IMR-90 (cell line): ENCODE measurements at regions not wholly inside any gene's neighbourhood (a gene's known extent, or its start where the extent isn't known, plus 50 kb on each side); places are given as distances from the start of the nearest gene placed in this dataset.

Source experiments
- ATAC-seq: fragments of 200-7000 bp; cut with Tn5 transposase; 2 replicates; pipeline ENCODE4 v1.9.1; 2020; ENCODE audit warnings: low read depth, mild to moderate bottlenecking, moderate library complexity
- BruUV-seq: library from RNA; stranded (reverse); fragments of 400-500 nt; replicated peaks from 2 replicates; lab custom pipeline; 2021; lab: Mats Ljungman, UMichigan
- CTCF ChIA-PET: fragments of 300-600 bp; formaldehyde crosslinking; extraction: SDS; loops from one replicate; lab custom pipeline; 2021; ENCODE audit warnings: antibody characterized with exemption; lab: Yijun Ruan, JAX
- POLR2A ChIA-PET: fragments of 300-600 bp; sonication (Branson Sonifier 250); formaldehyde crosslinking; loops from one replicate; lab custom pipeline; 2022; ENCODE audit warnings: antibody characterized with exemption; ENCODE audit not compliant: unreplicated experiment; lab: Charles Lee
- DNase-seq: peaks from one replicate; pipeline ENCODE4 v3.0.0; 2013
- H2AFZ ChIP-seq: replicated peaks from 2 replicates; pipeline ENCODE3; 2013; ENCODE audit warnings: low read length, mild to moderate bottlenecking; ENCODE audit not compliant: poor library complexity
- H2AK5ac ChIP-seq: 2 replicates; pipeline ENCODE4 v1.6.1; 2013; ENCODE audit warnings: low read depth, low read length, inconsistent platforms
- H2AK9ac ChIP-seq: replicated peaks from 2 replicates; pipeline ENCODE3; 2013; ENCODE audit warnings: mild to moderate bottlenecking, low read depth, low read length, moderate library complexity; ENCODE audit not compliant: poor library complexity
- H2BK120ac ChIP-seq: 2 replicates; pipeline ENCODE4 v1.6.1; 2013; ENCODE audit warnings: low read depth, low read length, inconsistent platforms
- H2BK15ac ChIP-seq: 3 replicates; pipeline ENCODE4 v1.6.1; 2013; ENCODE audit warnings: low read depth, low read length, inconsistent platforms
- H2BK20ac ChIP-seq: 2 replicates; pipeline ENCODE4 v1.6.1; 2013; ENCODE audit warnings: low read depth, mild to moderate bottlenecking, inconsistent platforms, low read length, moderate library complexity
- H2BK5ac ChIP-seq: 2 replicates; pipeline ENCODE4 v1.6.1; 2013; ENCODE audit warnings: mild to moderate bottlenecking, low read depth, low read length, inconsistent platforms; ENCODE audit not compliant: poor library complexity, severe bottlenecking
- H3K14ac ChIP-seq: replicated peaks from 2 replicates; pipeline ENCODE4 v1.6.1; 2013; ENCODE audit warnings: low read depth, low read length, inconsistent platforms
- H3K18ac ChIP-seq: 2 replicates; pipeline ENCODE4 v1.6.1; 2013; ENCODE audit warnings: low read depth, low read length, control low read depth
- H3K23ac ChIP-seq: 2 replicates; pipeline ENCODE4 v1.6.1; 2013; ENCODE audit warnings: low read depth, low read length, inconsistent platforms
- H3K27ac ChIP-seq: 2 replicates; pipeline ENCODE4 v1.5.1; 2013; ENCODE audit warnings: mild to moderate bottlenecking, control low read depth, low read length; ENCODE audit not compliant: insufficient read depth
- H3K27me3 ChIP-seq: 2 replicates; pipeline ENCODE4 v1.6.1; 2013; ENCODE audit warnings: low read length; ENCODE audit not compliant: control insufficient read depth, insufficient read depth
- H3K36me3 ChIP-seq: 2 replicates; pipeline ENCODE4 v1.6.1; 2013; ENCODE audit warnings: low read length, mixed read lengths; ENCODE audit not compliant: control insufficient read depth, insufficient read depth
- H3K4ac ChIP-seq: 2 replicates; pipeline ENCODE4 v1.6.1; 2013; ENCODE audit warnings: low read depth, low read length, inconsistent platforms
- H3K4me1 ChIP-seq: 2 replicates; pipeline ENCODE4 v1.6.1; 2013; ENCODE audit warnings: low read length, mixed read lengths; ENCODE audit not compliant: control insufficient read depth, insufficient read depth
- H3K4me2 ChIP-seq: 2 replicates; pipeline ENCODE4 v1.6.1; 2013; ENCODE audit warnings: low read depth, mild to moderate bottlenecking, control low read depth, low read length, moderate library complexity
- H3K4me3 ChIP-seq: 2 replicates; pipeline ENCODE4 v1.5.1; 2013; ENCODE audit warnings: low read depth, mild to moderate bottlenecking, control low read depth, low read length, moderate library complexity; ENCODE audit not compliant: insufficient read depth
- H3K56ac ChIP-seq: 2 replicates; pipeline ENCODE4 v1.6.1; 2013; ENCODE audit warnings: low read length, inconsistent platforms; ENCODE audit not compliant: insufficient read depth; ENCODE audit errors: extremely low read depth
- H3K79me1 ChIP-seq, 2 experiments: 2 replicates each; pipeline ENCODE4 v1.6.1; 2013; ENCODE audit warnings: low read length in 2 of 2, inconsistent platforms in 1 of 2, low read depth in 1 of 2
- H3K9ac ChIP-seq: 2 replicates; pipeline ENCODE4 v1.6.1; 2013; ENCODE audit warnings: low read depth, low read length, control low read depth
- H3K9me1 ChIP-seq: 2 replicates; pipeline ENCODE4 v1.6.1; 2013; ENCODE audit warnings: low read length, inconsistent platforms; ENCODE audit not compliant: insufficient read depth
- H3K9me3 ChIP-seq: 2 replicates; pipeline ENCODE4 v1.6.1; 2013; ENCODE audit warnings: low read length; ENCODE audit not compliant: control insufficient read depth, insufficient read depth
- H4K20me1 ChIP-seq: 2 replicates; pipeline ENCODE4 v1.6.1; 2013; ENCODE audit warnings: low read length, inconsistent platforms; ENCODE audit not compliant: insufficient read depth
- H4K5ac ChIP-seq: 2 replicates; pipeline ENCODE4 v1.6.1; 2013; ENCODE audit warnings: mild to moderate bottlenecking, low read depth, low read length, control low read depth
- H4K8ac ChIP-seq, 2 experiments: 2 replicates each; pipeline ENCODE4 v1.6.1; 2013; ENCODE audit warnings: low read depth in 2 of 2, low read length in 2 of 2, control low read depth in 1 of 2, inconsistent platforms in 1 of 2
- H4K91ac ChIP-seq: 2 replicates; pipeline ENCODE4 v1.6.1; 2013; ENCODE audit warnings: low read depth, low read length, inconsistent platforms; ENCODE audit not compliant: insufficient read depth
- MAZ ChIP-seq: IDR thresholded peaks from 2 replicates; pipeline ENCODE4 v1.6.1; 2012; ENCODE audit warnings: low read depth, mild to moderate bottlenecking, low read length, improper control_type of control experiment, moderate library complexity, borderline replicate concordance
- MXI1 ChIP-seq: IDR thresholded peaks from 2 replicates; pipeline ENCODE4 v1.6.1; 2012; ENCODE audit warnings: low read depth, mild to moderate bottlenecking, low read length, moderate library complexity, borderline replicate concordance
- WGBS, 2 experiments: methylation state at CpG; one replicate each; pipeline versions ENCODE4 v1.1.5 to v1.1.7; 2013; ENCODE audit warnings: missing lambda C conversion rate in 2 of 2; ENCODE audit not compliant: insufficient read length in 1 of 2; ENCODE audit errors: extremely low coverage in 2 of 2; 5-methylcytosine and 5-hydroxymethylcytosine counted together
- dilution Hi-C: fragments of 300-500 bp; cut with HindIII; formaldehyde crosslinking; loops from one replicate; pipeline ENCODE4 v1.14.3; 2018; ENCODE audit warnings: low sequenced_read_pairs; ENCODE audit not compliant: unreplicated experiment
- in situ Hi-C: fragments of 300-500 bp; cut with MboI; formaldehyde crosslinking; loops from 3 replicates; pipeline ENCODE4 v1.14.3; 2019; ENCODE audit warnings: low sequenced_read_pairs, inconsistent platforms, mixed read lengths
- intact Hi-C: fragments of 100-400 bp; cut with micrococcal nuclease; formaldehyde crosslinking; loops from 2 replicates; pipeline ENCODE4 v1.10.0; 2022
- TF ChIP-seq, protein P1 (sequence below): fragments of 150-350 bp; IDR thresholded peaks from 2 replicates; pipeline ENCODE4 v1.6.1; 2016; ENCODE audit warnings: low read depth, mild to moderate bottlenecking, low read length, moderate library complexity, borderline replicate concordance

DNA sequence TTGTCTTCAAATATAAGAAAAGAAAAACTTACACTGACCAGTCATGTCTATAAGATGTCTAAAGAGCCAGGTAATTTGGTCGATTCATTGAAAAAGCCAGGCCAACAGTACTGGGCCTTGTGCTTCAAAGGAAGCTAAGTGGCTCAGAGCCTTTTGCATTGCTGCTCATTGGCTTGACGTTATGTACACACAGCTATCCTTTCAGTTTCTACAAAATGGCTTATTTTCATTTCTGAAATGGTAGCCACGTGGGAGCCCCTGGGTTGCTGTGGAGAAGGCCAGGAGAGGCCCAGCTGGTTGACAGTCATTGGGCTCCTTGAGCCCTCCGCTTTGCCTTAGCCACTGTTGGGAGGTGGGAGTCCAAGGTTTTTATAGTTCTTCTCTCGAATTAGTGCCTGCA, 199.1 kb upstream of the CXorf66 start:
- Histone ChIP-seq H2BK15ac (no peak overlapping the region), H3K9me1 (no peaks in the 10 kb centered on the region), H4K20me1 (no peaks in the 10 kb centered on the region), H2BK120ac (no peak overlapping the region), H4K5ac (no peak overlapping the region), H2AK5ac (no peak overlapping the region), H3K18ac (no peak overlapping the region), H3K79me1 (no peaks in the 10 kb centered on the region), H3K4me1 (no peaks in the 10 kb centered on the region), H3K4me3 (no peak overlapping the region), H3K23ac (no peak overlapping the region), H4K91ac (no peak overlapping the region), H3K27ac (no peak overlapping the region), H3K4ac (no peak overlapping the region), H3K4me2 (no peak overlapping the region), H2AK9ac (no peak overlapping the region), H3K9ac (no peak overlapping the region), H2AFZ (no peak overlapping the region), H3K27me3 (no peaks in the 10 kb centered on the region), H4K8ac (no peak overlapping the region), H3K14ac (no peak overlapping the region), H2BK5ac (no peak overlapping the region), H3K9me3 (no peaks in the 10 kb centered on the region), H3K36me3 (no peaks in the 10 kb centered on the region), H3K56ac (no peak overlapping the region), H2BK20ac (no peak overlapping the region)
- no CpG with 5 or more reads among the region's 5 CpGs for WGBS, 2 experiments
- TF ChIP-seq MAZ (no peak), MXI1 (no peak)
- TF ChIP-seq, protein P1, sequence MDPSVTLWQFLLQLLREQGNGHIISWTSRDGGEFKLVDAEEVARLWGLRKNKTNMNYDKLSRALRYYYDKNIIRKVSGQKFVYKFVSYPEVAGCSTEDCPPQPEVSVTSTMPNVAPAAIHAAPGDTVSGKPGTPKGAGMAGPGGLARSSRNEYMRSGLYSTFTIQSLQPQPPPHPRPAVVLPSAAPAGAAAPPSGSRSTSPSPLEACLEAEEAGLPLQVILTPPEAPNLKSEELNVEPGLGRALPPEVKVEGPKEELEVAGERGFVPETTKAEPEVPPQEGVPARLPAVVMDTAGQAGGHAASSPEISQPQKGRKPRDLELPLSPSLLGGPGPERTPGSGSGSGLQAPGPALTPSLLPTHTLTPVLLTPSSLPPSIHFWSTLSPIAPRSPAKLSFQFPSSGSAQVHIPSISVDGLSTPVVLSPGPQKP = no peak
- dilution Hi-C loops (no loop called here), intact Hi-C loops (no loop called here), in situ Hi-C loops (no loop called here)
- CTCF ChIA-PET = no interaction called here
- no TSS peak for BruUV-seq
- DNase-seq = no peak
- no peak for ATAC-seq
- POLR2A ChIA-PET = no interaction called here
